ENCODE measurements at regions not wholly inside any gene's neighbourhood (a gene's known extent, or its start where the extent isn't known, plus 50 kb on each side); places are given as distances from the start of the nearest gene placed in this dataset.

DNA sequence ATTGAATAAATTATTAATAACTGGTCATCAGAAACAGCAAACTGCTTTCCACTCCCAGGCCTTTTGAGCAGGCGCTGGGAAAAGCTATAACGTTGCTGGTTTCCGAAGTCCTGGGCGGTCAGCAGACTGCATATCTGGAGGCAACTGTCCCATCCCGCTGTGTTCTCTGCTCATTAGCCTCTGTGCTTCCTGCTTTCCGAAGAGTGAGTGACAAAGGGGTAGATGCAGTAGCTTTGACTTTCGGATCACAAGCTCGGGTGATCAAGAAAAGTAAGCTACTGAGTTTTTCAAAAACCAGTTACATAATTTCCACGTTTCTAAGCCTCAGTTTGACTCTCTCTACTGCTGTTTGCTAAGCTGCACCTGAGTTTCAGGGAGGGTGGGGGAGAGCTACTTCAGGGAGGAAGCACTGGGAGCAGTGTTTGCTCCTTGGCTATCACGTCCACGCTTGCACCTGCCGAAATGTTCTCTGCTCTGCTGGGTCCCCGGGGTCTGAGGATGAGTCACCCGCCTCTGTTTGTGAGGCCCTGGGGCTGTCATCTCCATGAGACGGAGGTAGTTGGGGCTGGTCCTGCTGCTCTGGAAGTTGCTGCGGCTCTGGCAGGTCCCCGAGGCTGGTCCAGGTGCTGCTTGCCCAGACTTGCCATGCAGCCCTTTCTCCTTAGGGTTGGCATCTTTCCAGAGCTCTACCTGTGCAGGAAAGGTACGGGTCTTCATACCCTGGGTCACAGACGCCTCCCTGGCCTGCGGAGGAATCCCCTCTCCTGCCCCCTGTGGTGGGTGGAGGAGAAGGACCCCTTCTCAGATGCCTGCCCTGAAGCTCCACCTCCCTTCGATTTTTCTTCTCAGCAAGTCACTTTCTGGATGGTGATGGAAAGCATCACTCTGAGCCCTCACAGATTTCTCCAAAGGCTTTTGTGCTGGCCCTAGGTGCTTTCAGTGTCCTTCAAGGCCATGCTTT, 220.0 kb downstream of the QKI start:
- no peak for DNase-seq (ENCODE audit: low read depth in 2 of 2)

- no peak for DNase-seq (ENCODE audit: low read depth in 2 of 2)
Observed at GRCh38 chr6:163630991-163631390, 216.5 kb downstream of the QKI start.

DNA sequence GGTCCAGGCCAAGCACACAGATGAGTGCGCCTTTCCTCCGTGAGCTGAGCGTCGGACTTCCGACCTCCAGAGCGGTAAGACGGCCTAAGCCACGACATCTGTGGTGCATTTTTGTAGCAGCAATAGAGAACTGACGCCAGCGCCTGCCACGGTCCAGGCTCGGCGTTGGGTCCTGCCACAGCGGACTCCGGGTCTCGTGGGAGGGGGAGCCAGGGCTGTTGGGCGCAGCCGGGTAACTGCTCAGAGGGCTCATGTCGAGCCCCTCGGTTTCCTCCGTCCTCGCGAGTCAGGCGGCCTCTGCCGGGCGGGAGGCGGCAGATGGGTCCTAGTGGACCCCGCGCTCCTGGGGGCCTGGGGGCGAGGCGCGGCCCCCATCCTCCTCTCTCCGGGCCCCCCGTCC, 216.1 kb downstream of the QKI start:
- no peak for DNase-seq (ENCODE audit: low read depth in 2 of 2)

DNA sequence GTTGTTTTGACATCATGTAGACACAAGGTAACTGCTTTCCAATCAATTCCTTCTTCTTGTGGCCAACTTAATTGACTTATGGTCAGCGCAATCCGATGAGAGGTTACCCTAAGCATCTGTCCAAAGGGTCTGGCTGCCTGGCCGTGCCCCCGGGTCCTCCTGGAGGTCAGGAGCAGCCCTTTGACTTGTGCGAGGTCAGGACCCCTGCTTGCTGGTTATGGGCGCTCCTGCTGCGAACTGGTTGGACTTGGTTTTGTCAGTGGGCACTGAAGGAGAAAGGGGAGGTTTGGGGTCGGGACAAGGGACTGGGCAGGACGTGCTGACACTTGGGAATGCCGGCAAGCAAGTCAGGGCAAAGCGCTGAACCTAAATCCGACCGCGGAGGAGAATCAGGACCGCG, 215.6 kb downstream of the QKI start:
- no peak for DNase-seq (ENCODE audit: low read depth in 2 of 2)
